GM21786 (cell line): ENCODE measurements at regions not wholly inside any gene's neighbourhood (a gene's known extent, or its start where the extent isn't known, plus 50 kb on each side); places are given as distances from the start of the nearest gene placed in this dataset.

Experiments used
- ATAC-seq: cut with Tn5 transposase; IDR thresholded peaks from one replicate; pipeline ENCODE4 v1.9.1; 2021; ENCODE audit not compliant: unreplicated experiment

GRCh38 chr2:199629301-199629700, 171.6 kb upstream of the SATB2 start:
- no peak for ATAC-seq

GRCh38 chr2:199627417-199627816, 169.7 kb upstream of the SATB2 start:
- ATAC-seq = no peak

- no peak for ATAC-seq
These were observed 167.2 kb upstream of the SATB2 start for GRCh38 chr2:199624958-199625357.

DNA sequence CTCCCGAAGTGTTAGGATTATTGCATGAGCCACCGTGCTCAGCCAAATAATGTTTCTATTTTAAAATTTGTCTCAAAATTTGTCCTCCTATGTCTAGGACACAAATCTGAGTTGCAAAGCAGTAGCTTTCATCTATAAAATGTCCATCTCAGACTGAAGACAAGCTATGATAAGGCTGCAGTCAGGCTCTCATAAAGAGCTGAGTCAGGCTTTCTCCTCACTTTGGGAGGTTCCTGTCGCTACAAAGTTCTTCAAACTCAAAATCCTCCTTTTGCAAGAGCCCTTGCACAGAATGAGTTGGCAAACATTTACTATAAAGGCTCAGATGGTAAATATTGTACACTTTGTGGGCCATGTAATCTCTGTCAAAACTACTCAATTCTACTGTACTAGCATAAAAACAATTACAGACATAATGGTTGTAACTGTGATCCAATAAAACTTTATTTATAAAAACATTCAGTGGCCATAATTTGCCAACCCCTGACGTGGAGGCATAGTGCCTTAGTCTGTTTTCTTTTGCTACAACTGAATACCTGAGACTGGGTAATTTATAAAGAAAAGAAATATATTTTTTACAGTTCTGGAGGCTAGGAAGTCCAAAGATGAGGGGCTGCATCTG, 154.9 kb upstream of the SATB2 start:
- ATAC-seq = no peak

GRCh38 chr2:199607914-199608313, 150.2 kb upstream of the SATB2 start:
- no peak for ATAC-seq

GRCh38 chr2:199606193-199606780, 148.5 kb upstream of the SATB2 start:
- ATAC-seq = no peak

GRCh38 chr2:199603721-199604291, 146.1 kb upstream of the SATB2 start:
- ATAC-seq = no peak

DNA sequence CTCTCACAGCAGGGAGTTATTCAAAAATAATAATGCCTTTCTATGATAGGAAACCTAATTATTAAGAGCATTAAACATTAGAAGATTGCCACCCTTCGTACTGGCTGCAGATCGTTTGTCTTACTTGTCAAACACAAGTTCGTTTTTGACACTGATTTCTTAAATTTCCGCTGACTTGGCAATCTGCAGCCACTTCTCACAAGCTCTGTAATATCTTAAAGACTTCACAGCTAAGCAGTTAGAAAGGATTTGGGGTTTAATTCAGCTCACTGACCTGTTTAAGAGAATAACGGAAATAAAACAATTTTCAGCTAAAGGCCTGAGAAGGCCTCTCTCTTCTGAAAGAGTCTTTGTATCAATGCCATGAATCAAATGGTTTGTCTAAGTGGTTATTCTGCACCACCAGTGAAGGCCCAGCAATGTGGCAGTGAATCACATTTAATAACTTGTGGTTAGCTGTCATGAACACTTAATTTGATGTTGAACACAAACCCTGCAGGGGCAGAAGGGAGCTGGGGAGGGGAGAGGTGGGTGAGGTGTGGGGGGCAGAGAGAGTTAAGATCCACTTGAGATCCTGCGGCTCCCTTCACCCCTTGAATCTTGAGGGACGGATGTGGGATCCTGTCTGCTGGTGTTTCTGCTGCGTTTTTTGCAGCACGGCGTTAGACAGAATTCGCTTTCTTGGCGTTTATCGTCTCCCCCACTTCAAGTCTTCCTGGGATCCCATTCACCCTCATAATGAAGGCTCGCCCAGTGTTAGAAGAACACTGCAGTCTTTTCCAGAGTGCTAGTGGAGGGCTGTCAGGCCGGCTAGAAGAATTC, 145.4 kb upstream of the SATB2 start:
- no peak for ATAC-seq

GRCh38 chr2:199602271-199602895, 144.6 kb upstream of the SATB2 start:
- ATAC-seq = no peak

- ATAC-seq = no peak
These were observed 138.8 kb upstream of the SATB2 start for GRCh38 chr2:199596549-199596948.

- ATAC-seq = no peak
These were observed 136.7 kb upstream of the SATB2 start for GRCh38 chr2:199594443-199594842.

GRCh38 chr2:199591826-199592225, 134.1 kb upstream of the SATB2 start:
- no peak for ATAC-seq

GRCh38 chr2:199590321-199591203, 132.8 kb upstream of the SATB2 start:
- ATAC-seq = no peak

DNA sequence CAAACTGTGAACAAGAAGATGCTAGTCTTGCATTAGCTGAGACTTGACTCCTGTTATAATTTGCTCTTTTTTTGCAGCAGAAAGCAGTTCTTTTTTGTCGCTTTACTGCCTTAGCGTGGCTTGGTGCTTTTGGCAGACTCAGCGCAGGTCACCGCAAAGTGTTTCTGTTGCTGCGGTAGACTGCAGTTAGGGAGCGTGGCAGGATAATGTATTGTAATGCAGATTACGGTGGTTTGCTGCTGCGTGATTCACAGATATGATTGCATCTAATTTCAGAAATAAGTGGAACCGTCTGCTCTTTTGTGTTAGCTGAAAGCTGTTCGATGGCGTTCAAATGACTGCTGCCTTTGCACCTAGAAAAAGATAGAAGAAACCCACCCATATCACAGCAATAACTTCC, 131.6 kb upstream of the SATB2 start:
- ATAC-seq = no peak

DNA sequence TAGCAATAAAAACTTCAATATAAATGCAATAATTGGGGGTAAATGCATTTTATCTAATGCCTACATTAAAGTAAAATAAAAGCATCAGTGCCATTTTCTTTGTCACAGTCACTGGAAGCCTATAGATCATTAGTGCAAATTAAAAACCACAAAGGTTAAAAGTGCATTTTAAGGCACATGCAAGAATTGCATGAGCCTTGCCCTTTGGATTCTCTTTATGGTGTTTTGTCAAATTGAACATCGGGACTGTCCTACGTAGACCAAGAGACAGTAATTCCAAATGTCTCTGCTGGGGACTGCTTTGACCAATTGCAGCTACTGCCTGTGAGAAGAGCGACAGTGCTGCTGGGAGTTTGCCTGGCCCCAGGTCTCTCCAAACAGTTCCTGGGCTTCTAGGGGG, 130.3 kb upstream of the SATB2 start:
- no peak for ATAC-seq

DNA sequence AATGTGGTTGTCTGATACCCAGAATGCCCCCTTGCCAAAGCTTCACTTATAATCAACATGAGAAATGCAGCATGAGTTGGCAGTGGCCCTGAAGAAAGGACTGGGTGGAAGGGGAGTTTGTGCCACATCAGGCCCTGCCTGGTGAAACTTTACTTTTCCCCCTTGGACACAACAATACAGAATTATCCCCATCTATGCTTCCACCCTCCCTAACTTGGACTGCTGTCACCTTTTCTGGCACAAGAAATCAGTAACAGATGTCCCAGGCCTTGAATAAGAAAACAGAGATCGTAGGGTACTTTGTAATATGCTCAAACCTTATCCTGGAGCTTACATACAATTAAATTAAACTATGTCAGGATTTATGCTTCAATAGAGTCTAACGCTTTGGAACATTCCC, 128.9 kb upstream of the SATB2 start:
- no peak for ATAC-seq

GRCh38 chr2:199583676-199584075, 125.9 kb upstream of the SATB2 start:
- ATAC-seq = no peak

DNA sequence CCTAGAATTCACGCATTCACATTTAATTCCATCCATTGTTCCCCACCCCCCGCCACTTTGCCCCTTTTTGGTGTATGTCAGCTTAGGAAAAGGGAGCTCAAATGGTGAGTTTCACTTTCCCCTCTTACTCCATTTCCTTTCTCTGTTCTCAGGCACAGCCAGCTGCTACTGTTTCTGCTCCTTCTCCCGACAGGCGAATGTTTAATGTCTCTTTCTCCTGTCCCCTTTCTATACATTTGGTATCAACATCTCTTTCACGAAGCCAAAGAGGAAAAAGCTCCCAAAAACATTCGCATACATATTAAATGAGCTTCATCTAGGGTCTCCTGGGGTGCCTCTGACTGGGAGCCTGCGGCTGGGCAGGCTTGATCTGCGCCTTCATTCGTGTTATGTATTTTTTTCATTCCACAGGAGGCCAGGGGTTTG, 124.2 kb upstream of the SATB2 start:
- no peak for ATAC-seq

DNA sequence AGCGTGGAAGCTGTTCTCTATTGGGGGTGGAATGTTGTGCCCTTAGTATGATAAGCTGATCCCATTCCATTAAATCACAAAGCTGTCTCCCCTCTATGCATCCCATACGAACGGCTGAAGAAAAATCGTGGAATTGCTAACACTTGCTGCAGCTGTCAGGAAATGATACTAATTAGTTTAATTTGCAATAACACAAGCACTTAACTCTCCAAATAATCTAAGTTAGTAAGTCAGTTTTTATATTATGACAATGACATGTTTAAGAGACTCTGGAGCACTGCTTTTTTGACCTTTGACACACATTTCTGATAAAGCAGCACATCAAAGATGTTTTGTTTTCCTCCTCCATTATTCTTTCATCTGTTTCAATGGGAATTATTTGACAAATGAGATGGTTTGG, 123.7 kb upstream of the SATB2 start:
- no peak for ATAC-seq

- no peak for ATAC-seq
These were observed 117.7 kb upstream of the SATB2 start for GRCh38 chr2:199575416-199575815.
